B cell (primary cell): ENCODE measurements at regions not wholly inside any gene's neighbourhood (a gene's known extent, or its start where the extent isn't known, plus 50 kb on each side); places are given as distances from the start of the nearest gene placed in this dataset.

ENCODE experiments used
- ATAC-seq: fragments of 200-7000 bp; cut with Tn5 transposase; one replicate; pipeline ENCODE4 v1.10.0; 2021; ENCODE audit warnings: low read depth, mild to moderate bottlenecking, moderate number of reproducible peaks, moderate library complexity
- CTCF ChIA-PET: fragments of 350-600 bp; sonication (Branson Sonifier 250); formaldehyde crosslinking; loops from one replicate; lab custom pipeline; 2021; ENCODE audit warnings: antibody characterized with exemption, inconsistent platforms; lab: Charles Lee
- POLR2A ChIA-PET: fragments of 350-600 bp; sonication (Branson Sonifier 250); formaldehyde crosslinking; loops from one replicate; lab custom pipeline; 2021; ENCODE audit warnings: antibody characterized with exemption; lab: Charles Lee
- DNase-seq: peaks from one replicate; pipeline ENCODE4 v3.0.0; 2013
- H2AFZ ChIP-seq: 2 replicates; pipeline ENCODE4 v1.6.1; 2012; ENCODE audit warnings: mild to moderate bottlenecking, low read depth, low read length; ENCODE audit not compliant: insufficient read depth, poor library complexity, severe bottlenecking
- H3K27ac ChIP-seq, 2 donors: 1 replicate in 1 of 2; 2 replicates in 1 of 2; pipeline ENCODE4 v1.5.1; 2012 to 2013; ENCODE audit warnings: low read length in 2 of 2, mild to moderate bottlenecking in 2 of 2, moderate library complexity in 1 of 2
- H3K27me3 ChIP-seq, 4 experiments: fragments of 200-600 bp in 1 of 4; sonication (generic) in 1 of 4; replicated peaks in 1 of 4; 1 replicate in 2 of 4; 2 replicates in 2 of 4; pipeline versions ENCODE4 v1.6.1 to v1.7.0; 2013 to 2016; ENCODE audit warnings: low read length in 3 of 4, mild to moderate bottlenecking in 2 of 4, mixed read lengths in 1 of 4, moderate library complexity in 1 of 4; ENCODE audit not compliant: insufficient read depth in 4 of 4, control insufficient read depth in 3 of 4; ENCODE audit errors: control extremely low read depth in 1 of 4
- H3K36me3 ChIP-seq, 2 experiments: replicated peaks in 1 of 2; 1 replicate in 1 of 2; 2 replicates in 1 of 2; pipeline versions ENCODE4 v1.6.1 to v1.7.1; 2013; ENCODE audit warnings: low read length in 1 of 2; ENCODE audit not compliant: insufficient read depth in 2 of 2, control insufficient read depth in 1 of 2; ENCODE audit errors: control extremely low read depth in 1 of 2, extremely low read depth in 1 of 2
- H3K4me1 ChIP-seq, 2 donors: fragments of 200-600 bp in 1 of 2; sonication (generic) in 1 of 2; 1 replicate in 1 of 2; 2 replicates in 1 of 2; pipeline versions ENCODE4 v1.5.1 to v1.6.1; 2013 to 2017; ENCODE audit warnings: low read length in 2 of 2; ENCODE audit not compliant: control insufficient read depth in 2 of 2, insufficient read depth in 2 of 2
- H3K4me2 ChIP-seq: replicated peaks from 2 replicates; pipeline ENCODE3; 2012; ENCODE audit warnings: mild to moderate bottlenecking, low read depth, low read length; ENCODE audit not compliant: poor library complexity, severe bottlenecking
- H3K4me3 ChIP-seq, 5 experiments: fragments of 200-600 bp in 1 of 5; sonication (generic) in 1 of 5; 1 replicate in 3 of 5; 2 replicates in 2 of 5; pipeline versions ENCODE4 v1.5.1 to v1.7.0; 2011 to 2016; ENCODE audit warnings: low read length in 4 of 5, mild to moderate bottlenecking in 4 of 5, low read depth in 2 of 5, control low read depth in 1 of 5, moderate library complexity in 1 of 5; ENCODE audit not compliant: insufficient read depth in 1 of 5; ENCODE audit errors: control extremely low read depth in 1 of 5, extremely low read depth in 1 of 5
- H3K79me2 ChIP-seq: fragments of 200-600 bp; sonication (generic); one replicate; pipeline ENCODE4 v1.6.0; 2016; ENCODE audit warnings: low read length; ENCODE audit not compliant: control insufficient read depth, insufficient read depth
- H3K9ac ChIP-seq: fragments of 200-600 bp; sonication (generic); 2 replicates; pipeline ENCODE4 v1.6.1; 2017; ENCODE audit warnings: mild to moderate bottlenecking, low read length, moderate library complexity
- H3K9me3 ChIP-seq, 3 donors: one replicate each; pipeline versions ENCODE4 v1.6.1 to v1.7.1; 2013; ENCODE audit warnings: low read length in 2 of 3; ENCODE audit not compliant: control insufficient read depth in 2 of 3, insufficient read depth in 1 of 3; ENCODE audit errors: control extremely low read depth in 1 of 3
- H4K20me1 ChIP-seq: 2 replicates; pipeline ENCODE4 v1.6.0; 2012; ENCODE audit warnings: mild to moderate bottlenecking, low read length; ENCODE audit not compliant: insufficient read depth, control insufficient read depth, poor library complexity, severe bottlenecking
- H3K27ac Mint-ChIP-seq: one replicate; pipeline ENCODE4 v1.8.0; 2021; ENCODE audit warnings: mixed read lengths
- H3K27me3 Mint-ChIP-seq: one replicate; pipeline ENCODE4 v1.8.0; 2021; ENCODE audit warnings: mixed read lengths
- H3K4me1 Mint-ChIP-seq: one replicate; pipeline ENCODE4 v1.8.0; 2021; ENCODE audit warnings: mixed read lengths
- H3K4me3 Mint-ChIP-seq: one replicate; pipeline ENCODE4 v1.8.0; 2021; ENCODE audit warnings: mixed read lengths
- H3K9me3 Mint-ChIP-seq: one replicate; pipeline ENCODE4 v1.8.0; 2022; ENCODE audit warnings: mixed read lengths; ENCODE audit not compliant: insufficient read depth
- EZH2 ChIP-seq: IDR thresholded peaks from 2 replicates; pipeline ENCODE4 v1.6.1; 2012; ENCODE audit warnings: borderline replicate concordance, low read depth, mild to moderate bottlenecking, moderate library complexity, low read length; ENCODE audit not compliant: insufficient read depth, poor library complexity, severe bottlenecking
- WGBS: methylation state at CpG from one replicate; pipeline ENCODE4 v1.1.5; 2013; ENCODE audit warnings: missing lambda C conversion rate; ENCODE audit not compliant: insufficient coverage; 5-methylcytosine and 5-hydroxymethylcytosine counted together
- intact Hi-C: fragments of 100-400 bp; cut with micrococcal nuclease; formaldehyde crosslinking; loops from one replicate; pipeline ENCODE4 v1.10.0; 2022
- TF ChIP-seq, protein P1 (sequence below): fragments of 200-600 bp; IDR thresholded peaks from one replicate; pipeline ENCODE4 v1.8.0; 2022; ENCODE audit warnings: antibody characterized with exemption, mild to moderate bottlenecking

GRCh38 chr2:177064422-177064821, 148.2 kb upstream of the HNRNPA3 start:
- TF ChIP-seq EZH2 = no peak
- TF ChIP-seq, protein P1, sequence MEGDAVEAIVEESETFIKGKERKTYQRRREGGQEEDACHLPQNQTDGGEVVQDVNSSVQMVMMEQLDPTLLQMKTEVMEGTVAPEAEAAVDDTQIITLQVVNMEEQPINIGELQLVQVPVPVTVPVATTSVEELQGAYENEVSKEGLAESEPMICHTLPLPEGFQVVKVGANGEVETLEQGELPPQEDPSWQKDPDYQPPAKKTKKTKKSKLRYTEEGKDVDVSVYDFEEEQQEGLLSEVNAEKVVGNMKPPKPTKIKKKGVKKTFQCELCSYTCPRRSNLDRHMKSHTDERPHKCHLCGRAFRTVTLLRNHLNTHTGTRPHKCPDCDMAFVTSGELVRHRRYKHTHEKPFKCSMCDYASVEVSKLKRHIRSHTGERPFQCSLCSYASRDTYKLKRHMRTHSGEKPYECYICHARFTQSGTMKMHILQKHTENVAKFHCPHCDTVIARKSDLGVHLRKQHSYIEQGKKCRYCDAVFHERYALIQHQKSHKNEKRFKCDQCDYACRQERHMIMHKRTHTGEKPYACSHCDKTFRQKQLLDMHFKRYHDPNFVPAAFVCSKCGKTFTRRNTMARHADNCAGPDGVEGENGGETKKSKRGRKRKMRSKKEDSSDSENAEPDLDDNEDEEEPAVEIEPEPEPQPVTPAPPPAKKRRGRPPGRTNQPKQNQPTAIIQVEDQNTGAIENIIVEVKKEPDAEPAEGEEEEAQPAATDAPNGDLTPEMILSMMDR = no peak
- H3K27ac Mint-ChIP-seq = no peak overlapping the region
- no peak overlapping the region for H3K4me2 ChIP-seq
- H3K9me3 ChIP-seq = no peaks in the 10 kb centered on the region
- no peak overlapping the region for H3K4me3 ChIP-seq
- no peaks in the 10 kb centered on the region for H3K79me2 ChIP-seq
- no peak overlapping the region for H2AFZ ChIP-seq
- ATAC-seq = no peak
- no peak overlapping the region for H3K4me3 Mint-ChIP-seq
- ChIA-PET CTCF (no interaction called here), POLR2A (no interaction called here)
- H3K4me1 Mint-ChIP-seq = no peaks in the 10 kb centered on the region
- H4K20me1 ChIP-seq = no peaks in the 10 kb centered on the region
- H3K36me3 ChIP-seq = no peaks in the 10 kb centered on the region
- intact Hi-C loops = no loop called here
- H3K9ac ChIP-seq = no peak overlapping the region
- DNase-seq = no peak
- WGBS = 97% methylated on average over 3 of the region's 4 CpGs
- no peaks in the 10 kb centered on the region for H3K4me1 ChIP-seq
- peaks cover 20% of the 10 kb centered on the region for H3K27me3 Mint-ChIP-seq
- H3K9me3 Mint-ChIP-seq = no peaks in the 10 kb centered on the region
- H3K27ac ChIP-seq = no peak overlapping the region
- H3K27me3 ChIP-seq = peaks cover 0 to 3% (median 0%) of the 10 kb centered on the region in 4 experiments

DNA sequence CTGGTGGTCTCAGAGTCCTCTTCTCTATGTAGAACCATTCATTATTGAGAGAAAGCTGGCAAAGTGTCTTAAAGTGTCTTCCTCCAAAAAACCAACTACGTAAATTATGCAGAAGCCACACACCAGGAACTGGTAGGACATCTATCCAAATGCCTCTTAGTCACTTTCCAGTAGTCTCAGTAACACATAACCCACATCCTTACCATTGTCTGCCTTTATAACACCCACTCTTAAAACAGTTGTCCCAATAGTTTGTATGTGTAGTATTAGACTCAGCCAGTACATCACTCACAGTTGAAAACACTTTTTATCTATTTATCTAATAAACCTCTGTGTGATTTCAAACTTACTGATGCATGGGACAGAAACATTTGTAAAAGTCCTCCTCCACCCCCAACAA, 143.6 kb upstream of the HNRNPA3 start:
- TF ChIP-seq EZH2 = no peak
- TF ChIP-seq, protein P1 = no peak
- ChIA-PET POLR2A (no interaction called here), CTCF (no interaction called here)
- Histone ChIP-seq H3K4me2 (no peak overlapping the region), H3K27ac (no peak overlapping the region), H3K9me3 (no peaks in the 10 kb centered on the region), H2AFZ (no peak overlapping the region), H4K20me1 (no peaks in the 10 kb centered on the region), H3K79me2 (no peaks in the 10 kb centered on the region), H3K4me1 (no peaks in the 10 kb centered on the region), H3K36me3 (no peaks in the 10 kb centered on the region), H3K4me3 (no peak overlapping the region), H3K27me3 (no peaks in the 10 kb centered on the region), H3K9ac (no peak overlapping the region)
- DNase-seq = no peak
- intact Hi-C loops = no loop called here
- no peak overlapping the region for H3K27ac Mint-ChIP-seq
- H3K9me3 Mint-ChIP-seq = no peaks in the 10 kb centered on the region
- WGBS = 100% methylated on average over 1 of the region's 1 CpG
- no peak overlapping the region for H3K4me3 Mint-ChIP-seq
- no peak for ATAC-seq
- H3K4me1 Mint-ChIP-seq = no peaks in the 10 kb centered on the region
- peaks cover 24% of the 10 kb centered on the region for H3K27me3 Mint-ChIP-seq
